B cell (primary cell): ENCODE measurements at regions not wholly inside any gene's neighbourhood (a gene's known extent, or its start where the extent isn't known, plus 50 kb on each side); places are given as distances from the start of the nearest gene placed in this dataset.

Experiments used
- ATAC-seq: fragments of 200-7000 bp; cut with Tn5 transposase; one replicate; pipeline ENCODE4 v1.10.0; 2021; ENCODE audit warnings: low read depth, mild to moderate bottlenecking, moderate number of reproducible peaks, moderate library complexity
- CTCF ChIA-PET: fragments of 350-600 bp; sonication (Branson Sonifier 250); formaldehyde crosslinking; loops from one replicate; lab custom pipeline; 2021; ENCODE audit warnings: antibody characterized with exemption, inconsistent platforms; lab: Charles Lee
- POLR2A ChIA-PET: fragments of 350-600 bp; sonication (Branson Sonifier 250); formaldehyde crosslinking; loops from one replicate; lab custom pipeline; 2021; ENCODE audit warnings: antibody characterized with exemption; lab: Charles Lee
- DNase-seq: peaks from one replicate; pipeline ENCODE4 v3.0.0; 2013
- H2AFZ ChIP-seq: 2 replicates; pipeline ENCODE4 v1.6.1; 2012; ENCODE audit warnings: mild to moderate bottlenecking, low read depth, low read length; ENCODE audit not compliant: insufficient read depth, poor library complexity, severe bottlenecking
- H3K27ac ChIP-seq, 2 donors: 1 replicate in 1 of 2; 2 replicates in 1 of 2; pipeline ENCODE4 v1.5.1; 2012 to 2013; ENCODE audit warnings: low read length in 2 of 2, mild to moderate bottlenecking in 2 of 2, moderate library complexity in 1 of 2
- H3K27me3 ChIP-seq, 4 experiments: fragments of 200-600 bp in 1 of 4; sonication (generic) in 1 of 4; replicated peaks in 1 of 4; 1 replicate in 2 of 4; 2 replicates in 2 of 4; pipeline versions ENCODE4 v1.6.1 to v1.7.0; 2013 to 2016; ENCODE audit warnings: low read length in 3 of 4, mild to moderate bottlenecking in 2 of 4, mixed read lengths in 1 of 4, moderate library complexity in 1 of 4; ENCODE audit not compliant: insufficient read depth in 4 of 4, control insufficient read depth in 3 of 4; ENCODE audit errors: control extremely low read depth in 1 of 4
- H3K36me3 ChIP-seq, 2 experiments: replicated peaks in 1 of 2; 1 replicate in 1 of 2; 2 replicates in 1 of 2; pipeline versions ENCODE4 v1.6.1 to v1.7.1; 2013; ENCODE audit warnings: low read length in 1 of 2; ENCODE audit not compliant: insufficient read depth in 2 of 2, control insufficient read depth in 1 of 2; ENCODE audit errors: control extremely low read depth in 1 of 2, extremely low read depth in 1 of 2
- H3K4me1 ChIP-seq, 2 donors: fragments of 200-600 bp in 1 of 2; sonication (generic) in 1 of 2; 1 replicate in 1 of 2; 2 replicates in 1 of 2; pipeline versions ENCODE4 v1.5.1 to v1.6.1; 2013 to 2017; ENCODE audit warnings: low read length in 2 of 2; ENCODE audit not compliant: control insufficient read depth in 2 of 2, insufficient read depth in 2 of 2
- H3K4me2 ChIP-seq: replicated peaks from 2 replicates; pipeline ENCODE3; 2012; ENCODE audit warnings: mild to moderate bottlenecking, low read depth, low read length; ENCODE audit not compliant: poor library complexity, severe bottlenecking
- H3K4me3 ChIP-seq, 5 experiments: fragments of 200-600 bp in 1 of 5; sonication (generic) in 1 of 5; 1 replicate in 3 of 5; 2 replicates in 2 of 5; pipeline versions ENCODE4 v1.5.1 to v1.7.0; 2011 to 2016; ENCODE audit warnings: low read length in 4 of 5, mild to moderate bottlenecking in 4 of 5, low read depth in 2 of 5, control low read depth in 1 of 5, moderate library complexity in 1 of 5; ENCODE audit not compliant: insufficient read depth in 1 of 5; ENCODE audit errors: control extremely low read depth in 1 of 5, extremely low read depth in 1 of 5
- H3K79me2 ChIP-seq: fragments of 200-600 bp; sonication (generic); one replicate; pipeline ENCODE4 v1.6.0; 2016; ENCODE audit warnings: low read length; ENCODE audit not compliant: control insufficient read depth, insufficient read depth
- H3K9ac ChIP-seq: fragments of 200-600 bp; sonication (generic); 2 replicates; pipeline ENCODE4 v1.6.1; 2017; ENCODE audit warnings: mild to moderate bottlenecking, low read length, moderate library complexity
- H3K9me3 ChIP-seq, 3 donors: one replicate each; pipeline versions ENCODE4 v1.6.1 to v1.7.1; 2013; ENCODE audit warnings: low read length in 2 of 3; ENCODE audit not compliant: control insufficient read depth in 2 of 3, insufficient read depth in 1 of 3; ENCODE audit errors: control extremely low read depth in 1 of 3
- H4K20me1 ChIP-seq: 2 replicates; pipeline ENCODE4 v1.6.0; 2012; ENCODE audit warnings: mild to moderate bottlenecking, low read length; ENCODE audit not compliant: insufficient read depth, control insufficient read depth, poor library complexity, severe bottlenecking
- H3K27ac Mint-ChIP-seq: one replicate; pipeline ENCODE4 v1.8.0; 2021; ENCODE audit warnings: mixed read lengths
- H3K27me3 Mint-ChIP-seq: one replicate; pipeline ENCODE4 v1.8.0; 2021; ENCODE audit warnings: mixed read lengths
- H3K4me1 Mint-ChIP-seq: one replicate; pipeline ENCODE4 v1.8.0; 2021; ENCODE audit warnings: mixed read lengths
- H3K4me3 Mint-ChIP-seq: one replicate; pipeline ENCODE4 v1.8.0; 2021; ENCODE audit warnings: mixed read lengths
- H3K9me3 Mint-ChIP-seq: one replicate; pipeline ENCODE4 v1.8.0; 2022; ENCODE audit warnings: mixed read lengths; ENCODE audit not compliant: insufficient read depth
- EZH2 ChIP-seq: IDR thresholded peaks from 2 replicates; pipeline ENCODE4 v1.6.1; 2012; ENCODE audit warnings: borderline replicate concordance, low read depth, mild to moderate bottlenecking, moderate library complexity, low read length; ENCODE audit not compliant: insufficient read depth, poor library complexity, severe bottlenecking
- WGBS: methylation state at CpG from one replicate; pipeline ENCODE4 v1.1.5; 2013; ENCODE audit warnings: missing lambda C conversion rate; ENCODE audit not compliant: insufficient coverage; 5-methylcytosine and 5-hydroxymethylcytosine counted together
- intact Hi-C: fragments of 100-400 bp; cut with micrococcal nuclease; formaldehyde crosslinking; loops from one replicate; pipeline ENCODE4 v1.10.0; 2022
- TF ChIP-seq, protein P1 (sequence below): fragments of 200-600 bp; IDR thresholded peaks from one replicate; pipeline ENCODE4 v1.8.0; 2022; ENCODE audit warnings: antibody characterized with exemption, mild to moderate bottlenecking

DNA sequence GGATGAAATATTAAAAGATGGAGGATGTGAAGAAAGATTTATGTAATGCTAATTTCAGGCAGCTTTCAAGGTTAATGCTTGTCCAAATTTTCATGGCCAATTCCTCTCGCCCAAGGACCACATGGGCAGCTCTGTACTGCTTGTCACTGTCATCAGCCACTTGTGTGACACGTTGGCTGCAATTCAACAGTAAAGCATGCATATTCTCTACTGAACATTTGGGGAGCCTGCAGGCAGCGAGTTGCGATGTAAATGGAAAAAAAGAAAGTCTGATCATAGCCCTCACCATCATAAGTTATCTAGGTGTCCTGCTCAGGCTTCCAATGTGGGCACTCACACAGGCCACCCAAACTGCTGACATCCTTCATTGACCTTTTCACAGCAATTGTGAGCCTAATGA, 1026.8 kb upstream of the NR2F2 start:
- H3K4me1 Mint-ChIP-seq: no peaks in the 10 kb centered on the region
- 72% methylated on average over 4 of the region's 4 CpGs for WGBS
- CTCF ChIA-PET: interaction anchor here (1.1 kb wide), 1 partner anchor 9 kb away, joined by 4 read pairs; no protein-coding TSS in a partner anchor

DNA sequence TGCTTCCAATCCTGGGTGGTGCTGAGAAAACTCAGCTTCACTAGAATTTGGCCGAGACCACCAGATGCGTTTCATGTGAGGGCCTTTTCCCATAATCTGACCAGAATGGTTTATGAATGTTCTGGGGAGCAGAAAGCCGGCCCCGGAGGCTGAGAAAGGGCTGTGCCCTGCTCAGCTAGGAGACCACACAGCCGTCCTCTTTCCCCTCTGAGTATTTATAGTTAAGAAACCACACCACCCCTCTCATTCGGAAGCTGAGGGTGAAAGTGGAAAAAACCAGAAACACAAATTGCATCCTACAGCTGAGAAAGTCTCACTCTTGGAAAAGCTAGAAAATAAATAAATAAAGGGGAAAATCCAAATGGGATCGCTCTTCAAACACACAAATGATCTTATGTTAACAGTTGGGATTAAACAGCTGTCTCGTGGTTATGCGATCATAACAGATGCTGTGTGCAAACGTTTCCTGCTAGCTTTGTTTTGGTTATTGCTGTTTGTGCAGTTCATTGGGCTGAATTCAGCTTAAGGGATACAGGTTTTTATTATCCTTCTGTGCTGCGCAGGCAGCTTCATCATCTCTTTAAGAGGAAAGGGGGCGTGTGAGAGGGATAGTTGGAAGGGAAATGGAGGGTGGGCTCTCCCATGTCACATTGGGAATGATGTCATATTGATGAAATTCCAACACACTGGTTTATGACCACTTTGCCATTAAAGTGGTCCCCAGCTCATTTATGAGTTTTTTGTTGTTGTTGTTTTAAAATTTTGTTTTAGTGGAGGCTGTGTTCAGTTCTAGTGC, 1026.2 kb upstream of the NR2F2 start:
- Histone ChIP-seq H3K4me1 (no peaks in the 10 kb centered on the region), H3K79me2 (no peaks in the 10 kb centered on the region), H2AFZ (no peak overlapping the region), H4K20me1 (no peaks in the 10 kb centered on the region), H3K9ac (no peak overlapping the region), H3K27ac (no peak overlapping the region), H3K4me2 (no peak overlapping the region), H3K27me3 (no peaks in the 10 kb centered on the region), H3K36me3 (no peaks in the 10 kb centered on the region), H3K4me3 (no peak overlapping the region), H3K9me3 (no peaks in the 10 kb centered on the region)
- CTCF ChIA-PET: interaction anchor here (1.1 kb wide), 1 partner anchor 10 kb away, joined by 4 read pairs; no protein-coding TSS in a partner anchor
- no peaks in the 10 kb centered on the region for H3K4me1 Mint-ChIP-seq
- H3K4me3 Mint-ChIP-seq: no peak overlapping the region
- DNase-seq (no peak), ATAC-seq (no peak)
- H3K27me3 Mint-ChIP-seq: no peaks in the 10 kb centered on the region
- 39% methylated on average over 8 of the region's 12 CpGs for WGBS
- H3K9me3 Mint-ChIP-seq: no peaks in the 10 kb centered on the region
- no peak overlapping the region for H3K27ac Mint-ChIP-seq
- POLR2A ChIA-PET: no interaction called here
- TF ChIP-seq EZH2: no peak
- TF ChIP-seq, protein P1, sequence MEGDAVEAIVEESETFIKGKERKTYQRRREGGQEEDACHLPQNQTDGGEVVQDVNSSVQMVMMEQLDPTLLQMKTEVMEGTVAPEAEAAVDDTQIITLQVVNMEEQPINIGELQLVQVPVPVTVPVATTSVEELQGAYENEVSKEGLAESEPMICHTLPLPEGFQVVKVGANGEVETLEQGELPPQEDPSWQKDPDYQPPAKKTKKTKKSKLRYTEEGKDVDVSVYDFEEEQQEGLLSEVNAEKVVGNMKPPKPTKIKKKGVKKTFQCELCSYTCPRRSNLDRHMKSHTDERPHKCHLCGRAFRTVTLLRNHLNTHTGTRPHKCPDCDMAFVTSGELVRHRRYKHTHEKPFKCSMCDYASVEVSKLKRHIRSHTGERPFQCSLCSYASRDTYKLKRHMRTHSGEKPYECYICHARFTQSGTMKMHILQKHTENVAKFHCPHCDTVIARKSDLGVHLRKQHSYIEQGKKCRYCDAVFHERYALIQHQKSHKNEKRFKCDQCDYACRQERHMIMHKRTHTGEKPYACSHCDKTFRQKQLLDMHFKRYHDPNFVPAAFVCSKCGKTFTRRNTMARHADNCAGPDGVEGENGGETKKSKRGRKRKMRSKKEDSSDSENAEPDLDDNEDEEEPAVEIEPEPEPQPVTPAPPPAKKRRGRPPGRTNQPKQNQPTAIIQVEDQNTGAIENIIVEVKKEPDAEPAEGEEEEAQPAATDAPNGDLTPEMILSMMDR: no peak
- intact Hi-C loops: no loop called here

More for the DNA sequence above, 1026.8 kb upstream of the NR2F2 start:
- H3K27me3 Mint-ChIP-seq: no peaks in the 10 kb centered on the region
- Histone ChIP-seq H2AFZ (no peak overlapping the region), H3K27me3 (no peaks in the 10 kb centered on the region), H3K9me3 (no peaks in the 10 kb centered on the region), H4K20me1 (no peaks in the 10 kb centered on the region), H3K79me2 (no peaks in the 10 kb centered on the region), H3K4me3 (no peak overlapping the region), H3K4me1 (no peaks in the 10 kb centered on the region), H3K4me2 (no peak overlapping the region), H3K9ac (no peak overlapping the region), H3K27ac (no peak overlapping the region), H3K36me3 (no peaks in the 10 kb centered on the region)
- no peak overlapping the region for H3K27ac Mint-ChIP-seq
- ATAC-seq (no peak), DNase-seq (no peak)
- H3K4me3 Mint-ChIP-seq: no peak overlapping the region
- POLR2A ChIA-PET: no interaction called here
- no peaks in the 10 kb centered on the region for H3K9me3 Mint-ChIP-seq
- intact Hi-C loops: no loop called here
- no peak for TF ChIP-seq EZH2
- TF ChIP-seq, protein P1: no peak
